ENCODE measurements at regions not wholly inside any gene's neighbourhood (a gene's known extent, or its start where the extent isn't known, plus 50 kb on each side); places are given as distances from the start of the nearest gene placed in this dataset.

DNA sequence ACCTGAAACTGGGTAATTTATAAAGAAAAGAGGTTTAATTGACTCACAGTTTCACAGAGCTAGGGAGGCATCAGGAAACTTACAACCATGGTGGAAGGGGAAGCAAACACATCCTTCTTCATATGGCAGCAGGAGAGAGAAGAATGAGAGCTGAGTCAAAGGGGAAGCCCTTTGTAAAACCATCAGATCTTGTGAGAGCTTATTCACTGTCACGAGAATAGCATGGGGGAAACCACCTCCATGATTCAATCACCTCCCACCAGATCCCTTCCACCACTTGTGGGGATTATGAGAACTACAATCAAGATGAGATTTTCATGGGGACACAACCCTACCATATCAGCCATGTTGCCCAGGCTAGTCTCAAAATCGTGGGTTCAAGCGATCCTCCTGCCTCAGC lies 143.4 kb downstream of the FGF18 start:
- no peaks in the 10 kb centered on the region for H3K36me3 ChIP-seq (ENCODE audit: control insufficient read depth, insufficient read depth, low read length)
- no peak overlapping the region for H3K4me3 ChIP-seq (ENCODE audit: low read depth, low read length)
- peak; percentile 12 for DNase-seq (ENCODE audit: low read depth)
- TF ChIP-seq, protein P1, sequence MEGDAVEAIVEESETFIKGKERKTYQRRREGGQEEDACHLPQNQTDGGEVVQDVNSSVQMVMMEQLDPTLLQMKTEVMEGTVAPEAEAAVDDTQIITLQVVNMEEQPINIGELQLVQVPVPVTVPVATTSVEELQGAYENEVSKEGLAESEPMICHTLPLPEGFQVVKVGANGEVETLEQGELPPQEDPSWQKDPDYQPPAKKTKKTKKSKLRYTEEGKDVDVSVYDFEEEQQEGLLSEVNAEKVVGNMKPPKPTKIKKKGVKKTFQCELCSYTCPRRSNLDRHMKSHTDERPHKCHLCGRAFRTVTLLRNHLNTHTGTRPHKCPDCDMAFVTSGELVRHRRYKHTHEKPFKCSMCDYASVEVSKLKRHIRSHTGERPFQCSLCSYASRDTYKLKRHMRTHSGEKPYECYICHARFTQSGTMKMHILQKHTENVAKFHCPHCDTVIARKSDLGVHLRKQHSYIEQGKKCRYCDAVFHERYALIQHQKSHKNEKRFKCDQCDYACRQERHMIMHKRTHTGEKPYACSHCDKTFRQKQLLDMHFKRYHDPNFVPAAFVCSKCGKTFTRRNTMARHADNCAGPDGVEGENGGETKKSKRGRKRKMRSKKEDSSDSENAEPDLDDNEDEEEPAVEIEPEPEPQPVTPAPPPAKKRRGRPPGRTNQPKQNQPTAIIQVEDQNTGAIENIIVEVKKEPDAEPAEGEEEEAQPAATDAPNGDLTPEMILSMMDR (IDR thresholded peaks at IDR 0.05; ENCODE audit: insufficient read depth, low read length, severe bottlenecking): no peak
- FAIRE-seq: no peak
- no peaks in the 10 kb centered on the region for H3K27me3 ChIP-seq (ENCODE audit: control insufficient read depth, insufficient read depth, low read length)

DNA sequence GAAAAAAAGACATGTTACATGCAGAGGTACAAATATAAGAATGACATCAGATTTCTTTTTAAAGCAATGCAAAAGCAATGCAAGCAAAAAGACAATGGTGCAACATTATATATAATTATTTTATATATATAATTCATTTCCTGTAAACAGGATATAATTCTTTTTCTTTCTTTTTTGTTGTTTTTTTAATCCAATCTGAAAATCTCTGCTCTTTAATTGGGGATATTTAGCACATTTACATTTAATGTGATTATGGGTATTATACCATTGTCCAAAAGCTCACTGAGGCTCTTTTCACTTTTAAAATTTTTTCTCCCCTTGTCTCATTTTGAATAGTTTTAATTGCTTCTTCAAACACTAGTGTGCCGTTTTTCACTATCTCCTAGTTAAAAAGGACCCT lies 148.9 kb downstream of the FGF18 start:
- no peak overlapping the region for H3K4me3 ChIP-seq (ENCODE audit: low read depth, low read length)
- DNase-seq (ENCODE audit: low read depth) (no peak), FAIRE-seq (no peak)
- TF ChIP-seq, protein P1 (IDR thresholded peaks at IDR 0.05; ENCODE audit: insufficient read depth, low read length, severe bottlenecking): no peak
- H3K36me3 ChIP-seq (ENCODE audit: control insufficient read depth, insufficient read depth, low read length): no peaks in the 10 kb centered on the region
- H3K27me3 ChIP-seq (ENCODE audit: control insufficient read depth, insufficient read depth, low read length): no peaks in the 10 kb centered on the region

DNA sequence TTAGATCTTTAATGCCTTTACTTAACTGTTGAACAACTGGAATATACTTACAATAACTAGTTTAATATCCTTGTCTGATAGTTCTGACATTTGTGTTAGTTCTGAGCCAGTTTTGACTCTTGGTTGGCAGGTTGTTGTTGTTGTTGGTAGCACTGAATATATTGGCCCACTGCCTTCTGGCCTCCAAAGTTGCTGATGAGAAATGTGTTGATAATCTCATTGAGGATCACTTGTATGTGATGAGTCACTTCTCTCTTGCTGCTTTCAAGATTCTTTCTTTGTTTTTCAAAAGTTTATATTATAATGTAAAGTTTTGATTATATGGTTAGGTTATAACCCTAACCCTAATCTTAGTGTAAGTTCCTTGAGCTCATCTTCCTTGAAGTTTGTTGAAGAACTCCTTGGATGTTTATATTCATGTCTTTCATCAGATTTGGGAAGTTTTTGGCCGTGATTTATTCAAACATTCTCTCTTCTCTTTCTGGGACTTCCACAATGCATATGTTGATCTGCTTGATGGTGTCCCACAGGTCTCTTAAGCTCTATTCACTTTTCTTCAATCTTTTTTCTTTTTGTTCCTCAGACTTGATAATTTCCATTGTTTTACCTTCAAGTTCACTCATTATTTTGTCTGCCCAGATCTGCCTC lies 149.7 kb downstream of the FGF18 start:
- TF ChIP-seq, protein P1 (IDR thresholded peaks at IDR 0.05; ENCODE audit: insufficient read depth, low read length, severe bottlenecking): no peak
- Histone ChIP-seq H3K27me3 (ENCODE audit: control insufficient read depth, insufficient read depth, low read length) (no peaks in the 10 kb centered on the region), H3K36me3 (ENCODE audit: control insufficient read depth, insufficient read depth, low read length) (no peaks in the 10 kb centered on the region), H3K4me3 (ENCODE audit: low read depth, low read length) (no peak overlapping the region)
- DNase-seq (ENCODE audit: low read depth) (peak; percentile 15), FAIRE-seq (no peak)

DNA sequence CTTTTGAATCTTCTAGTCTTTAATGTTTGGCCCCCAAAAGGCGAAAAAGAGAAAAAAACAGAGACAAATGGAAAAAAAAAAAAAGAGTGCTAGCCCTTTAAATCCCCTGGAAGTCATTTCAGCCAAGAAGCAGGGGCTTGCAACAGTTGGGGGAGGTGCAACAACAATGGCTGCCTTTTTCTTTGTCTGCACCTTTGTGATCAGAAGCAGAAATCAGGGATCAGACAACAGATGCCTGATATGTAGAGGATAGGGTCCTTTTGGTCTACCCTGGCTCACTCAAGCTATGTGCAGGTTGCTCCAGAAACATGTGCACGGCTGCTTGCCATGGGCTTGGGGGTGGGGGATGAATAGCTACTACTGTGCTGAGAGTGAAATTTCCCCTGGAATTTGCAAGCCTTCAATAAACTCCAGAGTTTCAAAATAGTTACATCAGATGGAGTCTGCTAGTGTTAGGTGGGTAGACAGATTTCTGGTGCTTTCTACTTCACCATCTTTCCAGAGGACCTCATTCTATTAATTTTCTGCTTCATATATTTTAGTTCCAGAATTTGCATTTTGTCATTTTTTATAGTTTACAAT lies 150.9 kb downstream of the FGF18 start:
- FAIRE-seq (no peak), DNase-seq (ENCODE audit: low read depth) (no peak)
- H3K27me3 ChIP-seq (ENCODE audit: control insufficient read depth, insufficient read depth, low read length): no peaks in the 10 kb centered on the region
- no peaks in the 10 kb centered on the region for H3K36me3 ChIP-seq (ENCODE audit: control insufficient read depth, insufficient read depth, low read length)
- no peak overlapping the region for H3K4me3 ChIP-seq (ENCODE audit: low read depth, low read length)
- TF ChIP-seq, protein P1 (IDR thresholded peaks at IDR 0.05; ENCODE audit: insufficient read depth, low read length, severe bottlenecking): no peak

DNA sequence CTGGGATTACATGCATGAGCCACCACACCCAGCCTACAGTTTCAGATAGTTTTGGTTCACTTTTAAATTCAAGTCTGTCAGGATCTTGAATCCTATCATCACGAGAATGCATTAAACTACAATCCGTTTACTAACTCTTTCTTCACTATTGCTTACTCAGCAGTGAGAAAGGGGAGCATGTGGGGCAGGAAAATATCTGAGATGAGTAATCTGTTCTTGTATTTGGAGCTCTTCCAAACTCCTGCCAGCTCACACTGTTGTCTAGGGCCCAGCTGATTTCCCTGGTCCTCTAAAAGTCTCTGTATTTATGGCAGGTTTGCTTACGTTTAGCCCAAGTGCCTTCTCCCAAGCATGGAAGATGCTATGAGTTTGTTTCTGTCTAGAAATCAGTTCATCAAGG lies 152.2 kb downstream of the FGF18 start:
- FAIRE-seq (no peak), DNase-seq (ENCODE audit: low read depth) (peak; percentile 82)
- Histone ChIP-seq H3K36me3 (ENCODE audit: control insufficient read depth, insufficient read depth, low read length) (no peaks in the 10 kb centered on the region), H3K4me3 (ENCODE audit: low read depth, low read length) (no peak overlapping the region), H3K27me3 (ENCODE audit: control insufficient read depth, insufficient read depth, low read length) (no peaks in the 10 kb centered on the region)
- TF ChIP-seq, protein P1 (IDR thresholded peaks at IDR 0.05; ENCODE audit: insufficient read depth, low read length, severe bottlenecking): no peak

DNA sequence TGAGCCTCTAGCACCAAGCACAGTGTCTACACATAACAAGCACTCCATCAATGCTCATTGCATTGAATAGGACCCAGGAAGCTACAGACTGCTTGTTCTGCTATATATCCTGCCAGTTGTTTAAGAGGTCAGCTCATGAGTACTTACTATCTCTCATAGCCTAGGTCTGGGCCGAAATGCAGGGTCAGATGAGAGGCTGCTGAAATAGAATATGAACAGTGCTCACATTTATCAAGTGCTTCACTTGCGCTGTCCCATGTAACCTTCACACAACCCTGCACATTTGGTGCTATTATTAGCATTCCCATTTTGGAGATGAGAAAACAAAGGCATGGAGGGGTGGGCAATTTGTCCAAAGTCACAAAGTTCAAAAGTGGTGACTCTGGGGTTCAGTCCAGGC lies 153.6 kb downstream of the FGF18 start:
- DNase-seq (ENCODE audit: low read depth) (no peak), FAIRE-seq (peak; percentile 97)
- TF ChIP-seq, protein P1 (IDR thresholded peaks at IDR 0.05; ENCODE audit: insufficient read depth, low read length, severe bottlenecking): no peak
- Histone ChIP-seq H3K27me3 (ENCODE audit: control insufficient read depth, insufficient read depth, low read length) (no peaks in the 10 kb centered on the region), H3K36me3 (ENCODE audit: control insufficient read depth, insufficient read depth, low read length) (no peaks in the 10 kb centered on the region), H3K4me3 (ENCODE audit: low read depth, low read length) (no peak overlapping the region)

Measured in bronchial epithelial cell (primary cell).